ENCODE measurements at regions not wholly inside any gene's neighbourhood (a gene's known extent, or its start where the extent isn't known, plus 50 kb on each side); places are given as distances from the start of the nearest gene placed in this dataset.

DNA sequence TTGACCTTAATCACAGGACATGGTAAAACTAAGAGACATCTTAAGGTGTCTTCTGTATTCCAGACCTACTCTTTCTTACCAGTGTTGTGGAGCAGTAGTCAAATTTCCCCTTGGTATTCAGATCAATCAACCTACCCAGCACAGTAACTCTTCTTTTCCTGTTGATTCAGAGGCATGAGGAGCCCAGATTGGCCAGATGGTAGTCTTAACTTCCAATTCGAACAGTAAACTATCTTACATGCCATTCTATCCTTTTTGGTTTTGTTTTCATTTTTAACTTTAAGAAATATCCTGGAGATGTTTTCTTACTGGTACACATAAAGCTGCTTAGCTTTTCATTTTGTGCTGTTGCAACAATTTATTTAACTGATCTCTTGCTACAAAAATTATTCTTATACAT, 630.3 kb upstream of the PKDCC start:
- no peak for TF ChIP-seq HNF4G (IDR thresholded peaks at IDR 0.05)
- WGBS: 43% methylated on average over 1 of the region's 1 CpG
- no peak overlapping the region for H3K4me3 ChIP-seq (ENCODE audit: low read depth in 1 of 3, low read length in 3 of 3)
- no peaks in the 10 kb centered on the region for H3K4me1 ChIP-seq (ENCODE audit: control insufficient read depth in 4 of 4, insufficient read depth in 4 of 4, low read length in 3 of 4)
- no peaks in the 10 kb centered on the region for H3K9me3 ChIP-seq (ENCODE audit: control insufficient read depth in 4 of 4, low read length in 3 of 4)
- H3K9ac ChIP-seq (ENCODE audit: low read depth in 1 of 2, low read length in 2 of 2): no peak overlapping the region
- H3K27me3 ChIP-seq (ENCODE audit: control insufficient read depth in 4 of 4, insufficient read depth in 4 of 4, low read length in 3 of 4): no peaks in the 10 kb centered on the region
- no peak for DNase-seq (ENCODE audit: low spot score)
- no peak overlapping the region for H3K27ac ChIP-seq (ENCODE audit: low read depth in 1 of 2, low read length in 2 of 2)
- H3K36me3 ChIP-seq (ENCODE audit: control insufficient read depth in 4 of 4, insufficient read depth in 3 of 4, low read depth in 1 of 4, low read length in 3 of 4): no peaks in the 10 kb centered on the region

DNA sequence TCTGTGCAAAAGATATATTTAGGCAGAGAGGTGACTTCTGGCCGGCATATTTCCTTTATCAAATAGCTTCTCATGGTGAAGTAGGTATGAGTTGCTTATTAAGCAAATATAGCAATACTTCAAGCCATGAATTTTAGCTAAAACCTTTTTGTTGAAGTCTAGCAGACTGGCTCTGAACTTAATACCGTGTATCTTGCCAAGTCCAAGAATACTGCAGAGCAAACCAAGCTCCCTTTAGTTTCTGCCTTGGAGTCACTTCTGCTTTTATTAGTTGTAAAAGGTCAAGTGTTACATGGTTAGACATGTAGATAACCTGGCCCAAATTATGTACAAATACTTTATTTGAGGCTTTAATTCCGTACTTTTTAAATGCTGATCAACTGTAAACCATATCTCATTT, 627.6 kb upstream of the PKDCC start:
- no peak overlapping the region for H3K4me3 ChIP-seq (ENCODE audit: low read depth in 1 of 3, low read length in 3 of 3)

DNA sequence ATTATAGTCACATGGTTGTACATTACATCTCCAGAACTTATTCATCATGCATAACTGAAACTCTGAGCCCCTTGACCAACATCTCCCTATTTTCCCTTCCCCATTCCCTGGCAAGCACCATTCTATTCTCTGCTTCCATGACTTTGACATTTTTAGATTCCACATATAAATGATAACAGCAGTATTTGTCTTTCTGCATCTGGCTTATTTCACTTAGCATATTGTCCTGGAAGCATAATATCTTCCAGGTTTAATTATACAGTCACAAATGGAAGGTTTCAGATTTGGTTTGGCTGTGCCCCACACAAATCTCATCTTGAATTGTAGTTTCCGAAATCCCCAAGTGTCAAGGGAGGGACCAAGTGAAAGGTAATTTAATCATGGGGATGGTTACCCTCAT, 626.9 kb upstream of the PKDCC start:
- no peak overlapping the region for H3K27ac ChIP-seq (ENCODE audit: low read depth in 1 of 2, low read length in 2 of 2)
- H3K27me3 ChIP-seq (ENCODE audit: control insufficient read depth in 4 of 4, insufficient read depth in 4 of 4, low read length in 3 of 4): no peaks in the 10 kb centered on the region
- 73% methylated on average over 1 of the region's 1 CpG for WGBS
- H3K36me3 ChIP-seq (ENCODE audit: control insufficient read depth in 4 of 4, insufficient read depth in 3 of 4, low read depth in 1 of 4, low read length in 3 of 4): no peaks in the 10 kb centered on the region
- no peak overlapping the region for H3K9ac ChIP-seq (ENCODE audit: low read depth in 1 of 2, low read length in 2 of 2)
- H3K4me1 ChIP-seq (ENCODE audit: control insufficient read depth in 4 of 4, insufficient read depth in 4 of 4, low read length in 3 of 4): no peaks in the 10 kb centered on the region
- no peak for DNase-seq (ENCODE audit: low spot score)
- no peak overlapping the region for H3K4me3 ChIP-seq (ENCODE audit: low read depth in 1 of 3, low read length in 3 of 3)
- TF ChIP-seq, protein P1, sequence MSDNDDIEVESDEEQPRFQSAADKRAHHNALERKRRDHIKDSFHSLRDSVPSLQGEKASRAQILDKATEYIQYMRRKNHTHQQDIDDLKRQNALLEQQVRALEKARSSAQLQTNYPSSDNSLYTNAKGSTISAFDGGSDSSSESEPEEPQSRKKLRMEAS (IDR thresholded peaks at IDR 0.05): no peak
- TF ChIP-seq HNF4A (conservative IDR thresholded peaks at IDR 0.05) (no peak), EGR1 (IDR thresholded peaks at IDR 0.05; ENCODE audit: low read depth in 2 of 2) (no peak), FOXA2 (IDR thresholded peaks at IDR 0.05) (no peak), SP1 (IDR thresholded peaks at IDR 0.05) (no peak), NR2F2 (IDR thresholded peaks at IDR 0.05) (no peak), HNF4G (IDR thresholded peaks at IDR 0.05) (no peak), RXRA (IDR thresholded peaks at IDR 0.05) (no peak), TAF1 (conservative IDR thresholded peaks at IDR 0.05) (no peak)
- TF ChIP-seq, protein P2, sequence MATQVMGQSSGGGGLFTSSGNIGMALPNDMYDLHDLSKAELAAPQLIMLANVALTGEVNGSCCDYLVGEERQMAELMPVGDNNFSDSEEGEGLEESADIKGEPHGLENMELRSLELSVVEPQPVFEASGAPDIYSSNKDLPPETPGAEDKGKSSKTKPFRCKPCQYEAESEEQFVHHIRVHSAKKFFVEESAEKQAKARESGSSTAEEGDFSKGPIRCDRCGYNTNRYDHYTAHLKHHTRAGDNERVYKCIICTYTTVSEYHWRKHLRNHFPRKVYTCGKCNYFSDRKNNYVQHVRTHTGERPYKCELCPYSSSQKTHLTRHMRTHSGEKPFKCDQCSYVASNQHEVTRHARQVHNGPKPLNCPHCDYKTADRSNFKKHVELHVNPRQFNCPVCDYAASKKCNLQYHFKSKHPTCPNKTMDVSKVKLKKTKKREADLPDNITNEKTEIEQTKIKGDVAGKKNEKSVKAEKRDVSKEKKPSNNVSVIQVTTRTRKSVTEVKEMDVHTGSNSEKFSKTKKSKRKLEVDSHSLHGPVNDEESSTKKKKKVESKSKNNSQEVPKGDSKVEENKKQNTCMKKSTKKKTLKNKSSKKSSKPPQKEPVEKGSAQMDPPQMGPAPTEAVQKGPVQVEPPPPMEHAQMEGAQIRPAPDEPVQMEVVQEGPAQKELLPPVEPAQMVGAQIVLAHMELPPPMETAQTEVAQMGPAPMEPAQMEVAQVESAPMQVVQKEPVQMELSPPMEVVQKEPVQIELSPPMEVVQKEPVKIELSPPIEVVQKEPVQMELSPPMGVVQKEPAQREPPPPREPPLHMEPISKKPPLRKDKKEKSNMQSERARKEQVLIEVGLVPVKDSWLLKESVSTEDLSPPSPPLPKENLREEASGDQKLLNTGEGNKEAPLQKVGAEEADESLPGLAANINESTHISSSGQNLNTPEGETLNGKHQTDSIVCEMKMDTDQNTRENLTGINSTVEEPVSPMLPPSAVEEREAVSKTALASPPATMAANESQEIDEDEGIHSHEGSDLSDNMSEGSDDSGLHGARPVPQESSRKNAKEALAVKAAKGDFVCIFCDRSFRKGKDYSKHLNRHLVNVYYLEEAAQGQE (IDR thresholded peaks at IDR 0.05): no peak
- H3K9me3 ChIP-seq (ENCODE audit: control insufficient read depth in 4 of 4, low read length in 3 of 4): no peaks in the 10 kb centered on the region

More for the DNA sequence above, 627.6 kb upstream of the PKDCC start:
- Histone ChIP-seq H3K4me1 (ENCODE audit: control insufficient read depth in 4 of 4, insufficient read depth in 4 of 4, low read length in 3 of 4) (no peaks in the 10 kb centered on the region), H3K36me3 (ENCODE audit: control insufficient read depth in 4 of 4, insufficient read depth in 3 of 4, low read depth in 1 of 4, low read length in 3 of 4) (no peaks in the 10 kb centered on the region), H3K27ac (ENCODE audit: low read depth in 1 of 2, low read length in 2 of 2) (no peak overlapping the region), H3K9ac (ENCODE audit: low read depth in 1 of 2, low read length in 2 of 2) (no peak overlapping the region), H3K9me3 (ENCODE audit: control insufficient read depth in 4 of 4, low read length in 3 of 4) (no peaks in the 10 kb centered on the region), H3K27me3 (ENCODE audit: control insufficient read depth in 4 of 4, insufficient read depth in 4 of 4, low read length in 3 of 4) (no peaks in the 10 kb centered on the region)
- WGBS: 67% methylated on average over 3 of the region's 3 CpGs
- TF ChIP-seq, protein P3, sequence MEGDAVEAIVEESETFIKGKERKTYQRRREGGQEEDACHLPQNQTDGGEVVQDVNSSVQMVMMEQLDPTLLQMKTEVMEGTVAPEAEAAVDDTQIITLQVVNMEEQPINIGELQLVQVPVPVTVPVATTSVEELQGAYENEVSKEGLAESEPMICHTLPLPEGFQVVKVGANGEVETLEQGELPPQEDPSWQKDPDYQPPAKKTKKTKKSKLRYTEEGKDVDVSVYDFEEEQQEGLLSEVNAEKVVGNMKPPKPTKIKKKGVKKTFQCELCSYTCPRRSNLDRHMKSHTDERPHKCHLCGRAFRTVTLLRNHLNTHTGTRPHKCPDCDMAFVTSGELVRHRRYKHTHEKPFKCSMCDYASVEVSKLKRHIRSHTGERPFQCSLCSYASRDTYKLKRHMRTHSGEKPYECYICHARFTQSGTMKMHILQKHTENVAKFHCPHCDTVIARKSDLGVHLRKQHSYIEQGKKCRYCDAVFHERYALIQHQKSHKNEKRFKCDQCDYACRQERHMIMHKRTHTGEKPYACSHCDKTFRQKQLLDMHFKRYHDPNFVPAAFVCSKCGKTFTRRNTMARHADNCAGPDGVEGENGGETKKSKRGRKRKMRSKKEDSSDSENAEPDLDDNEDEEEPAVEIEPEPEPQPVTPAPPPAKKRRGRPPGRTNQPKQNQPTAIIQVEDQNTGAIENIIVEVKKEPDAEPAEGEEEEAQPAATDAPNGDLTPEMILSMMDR (IDR thresholded peaks at IDR 0.05; ENCODE audit: low read depth, low read length, missing input control): no peak
- TF ChIP-seq, protein P4, sequence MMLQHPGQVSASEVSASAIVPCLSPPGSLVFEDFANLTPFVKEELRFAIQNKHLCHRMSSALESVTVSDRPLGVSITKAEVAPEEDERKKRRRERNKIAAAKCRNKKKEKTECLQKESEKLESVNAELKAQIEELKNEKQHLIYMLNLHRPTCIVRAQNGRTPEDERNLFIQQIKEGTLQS (IDR thresholded peaks at IDR 0.05): no peak
- TF ChIP-seq, protein P1 (IDR thresholded peaks at IDR 0.05): no peak
- no peak for DNase-seq (ENCODE audit: low spot score)
